Effector CD8-positive, alpha-beta T cell (primary cell): ENCODE measurements at regions not wholly inside any gene's neighbourhood (a gene's known extent, or its start where the extent isn't known, plus 50 kb on each side); places are given as distances from the start of the nearest gene placed in this dataset.

ENCODE experiments used
- DNase-seq: peaks from one replicate; lab custom pipeline; 2025; lab: John Stamatoyannopoulos, UW

- no peak for DNase-seq
Observed at GRCh38 chr4:12873351-12873750, 610.8 kb downstream of the RAB28 start.

DNA sequence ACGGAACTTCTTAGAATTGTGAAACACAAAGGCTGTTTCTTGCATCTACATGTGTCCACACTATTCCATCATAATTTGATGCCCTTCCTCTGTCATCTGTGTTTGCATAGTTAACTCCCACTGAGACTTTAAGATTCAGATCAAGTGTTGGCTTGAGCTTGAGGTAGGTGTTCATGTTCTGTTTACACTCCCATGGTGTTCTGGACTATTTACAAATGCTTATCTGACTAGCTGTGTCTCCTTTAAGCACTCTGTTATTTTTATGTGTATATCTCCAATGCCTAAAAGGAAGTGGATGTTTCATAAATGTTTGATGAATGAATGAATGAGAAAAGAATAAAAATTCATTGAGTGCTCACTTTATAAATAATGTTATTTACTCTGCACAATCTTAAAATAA lies 622.7 kb downstream of the RAB28 start:
- DNase-seq: no peak

- DNase-seq: no peak
Observed at GRCh38 chr4:12852338-12853307, 631.5 kb downstream of the RAB28 start.

DNA sequence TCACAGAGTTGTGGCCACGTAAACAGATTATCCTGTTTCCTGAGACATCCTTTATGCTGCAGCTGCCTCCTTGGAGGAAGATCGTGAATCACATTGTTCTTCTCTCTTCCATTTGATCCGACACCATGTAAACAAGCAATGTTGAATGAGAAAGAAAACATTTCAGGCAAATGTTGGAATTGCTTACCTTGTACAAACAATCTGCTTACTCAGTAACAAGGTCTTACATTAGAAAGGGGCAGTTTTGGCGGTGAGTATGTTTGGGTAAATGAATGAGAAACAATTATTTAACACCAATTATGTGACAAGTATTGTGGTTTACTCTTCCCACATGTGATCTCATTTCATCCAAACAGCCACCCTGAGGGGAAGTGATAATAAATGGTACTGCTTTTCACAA lies 637.8 kb downstream of the RAB28 start:
- no peak for DNase-seq

GRCh38 chr4:12844141-12844540 lies 640.0 kb downstream of the RAB28 start:
- no peak for DNase-seq

GRCh38 chr4:12827966-12828365 lies 656.2 kb downstream of the RAB28 start:
- DNase-seq: no peak

- DNase-seq: no peak
Observed at GRCh38 chr4:12791536-12791935, 692.6 kb downstream of the RAB28 start.

DNA sequence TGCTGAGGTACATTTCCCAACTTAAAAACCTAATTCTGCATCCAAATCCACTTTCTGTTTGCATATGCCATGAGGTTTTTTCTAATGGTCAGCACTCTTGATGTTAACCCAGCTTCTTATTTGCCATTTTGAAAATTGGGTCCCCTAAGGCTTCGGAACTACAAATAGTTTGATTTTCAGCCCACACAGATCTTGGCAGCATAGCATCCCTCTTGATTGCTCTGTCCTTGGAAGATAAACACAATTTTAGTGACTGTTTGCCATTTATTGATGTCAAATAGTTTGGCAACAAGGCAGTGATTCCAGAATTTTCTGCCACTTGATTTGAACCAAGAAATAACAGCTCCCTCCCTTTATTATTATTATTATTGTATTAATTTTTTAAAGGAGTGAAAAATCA lies 696.9 kb downstream of the RAB28 start:
- DNase-seq: no peak

DNA sequence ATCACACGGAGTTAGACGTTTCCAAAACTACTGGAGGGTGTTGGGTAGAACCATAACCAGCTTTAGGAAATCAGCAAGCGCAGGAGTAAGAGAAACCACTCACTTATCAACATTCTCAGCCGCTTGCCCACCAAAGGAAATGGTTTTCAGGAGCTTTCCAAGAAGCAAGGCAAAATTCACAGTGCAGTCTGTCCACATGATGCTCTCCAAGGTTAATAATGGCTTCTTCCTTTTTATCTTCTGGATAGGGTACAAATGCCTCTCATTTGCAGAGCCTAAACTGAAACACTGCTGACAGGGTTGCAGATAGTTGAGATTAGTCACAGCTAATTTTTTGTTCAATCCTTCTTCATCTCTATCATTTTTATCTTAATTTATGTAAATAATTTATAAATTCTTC lies 705.4 kb downstream of the RAB28 start:
- no peak for DNase-seq

DNA sequence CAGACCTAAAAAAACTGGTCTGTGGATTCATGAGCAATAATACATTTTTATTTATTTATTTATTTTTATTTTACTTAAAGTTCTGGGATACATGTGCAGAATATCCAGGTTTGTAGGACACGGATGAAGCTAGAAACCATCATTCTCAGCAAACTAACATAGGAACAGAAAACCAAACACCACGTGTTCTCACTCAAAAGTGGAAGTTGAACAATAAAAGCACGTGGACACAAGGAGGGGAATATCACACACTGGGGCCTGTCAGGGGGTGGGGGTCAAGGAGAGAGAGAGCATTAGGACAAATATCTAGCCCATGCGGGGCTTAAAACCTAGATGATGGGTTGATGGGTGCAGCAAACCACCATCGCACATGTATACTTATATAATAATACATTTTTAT lies 705.9 kb downstream of the RAB28 start:
- no peak for DNase-seq

DNA sequence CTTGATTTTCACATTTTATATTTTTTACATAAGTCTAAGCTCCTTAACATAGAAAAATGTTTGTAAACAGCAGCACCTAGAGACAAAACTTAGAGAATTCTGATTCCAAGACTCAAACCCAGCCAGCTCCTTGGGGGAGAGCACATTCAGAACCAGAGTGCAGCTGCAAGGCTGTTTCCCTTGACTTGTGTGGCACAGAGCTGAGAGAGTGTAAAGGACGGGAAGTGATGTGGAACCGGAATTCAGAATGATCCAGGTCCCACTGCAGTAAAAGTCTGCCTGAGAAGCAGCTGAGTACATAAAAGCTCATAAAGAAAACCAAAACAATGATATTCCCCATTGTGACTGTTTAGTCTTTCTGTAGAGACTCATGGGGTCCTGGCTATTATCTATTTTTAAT lies 713.8 kb downstream of the RAB28 start:
- DNase-seq: no peak

DNA sequence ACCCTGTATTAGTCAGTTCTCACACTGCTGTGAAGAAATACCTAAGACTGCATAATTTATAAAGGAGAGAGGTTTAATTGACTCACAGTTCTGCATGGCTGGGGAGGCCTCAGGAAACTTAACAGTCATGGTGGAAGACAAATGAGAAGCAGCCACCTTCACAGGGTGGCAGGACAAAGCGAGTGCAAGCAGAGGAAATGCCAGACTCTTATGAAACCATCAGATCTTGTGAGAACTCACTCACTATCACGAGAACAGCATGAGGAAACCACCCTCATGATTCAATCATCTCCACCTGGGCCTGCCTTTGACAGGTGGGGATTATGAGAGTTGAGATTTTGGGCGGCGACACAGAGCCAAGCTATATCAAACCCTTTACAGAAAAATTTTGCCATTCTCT lies 722.4 kb downstream of the RAB28 start:
- DNase-seq: no peak

- no peak for DNase-seq
Observed at GRCh38 chr4:12747154-12747553, 737.0 kb downstream of the RAB28 start.

- DNase-seq: no peak
Observed at GRCh38 chr4:12746221-12746620, 737.9 kb downstream of the RAB28 start.

DNA sequence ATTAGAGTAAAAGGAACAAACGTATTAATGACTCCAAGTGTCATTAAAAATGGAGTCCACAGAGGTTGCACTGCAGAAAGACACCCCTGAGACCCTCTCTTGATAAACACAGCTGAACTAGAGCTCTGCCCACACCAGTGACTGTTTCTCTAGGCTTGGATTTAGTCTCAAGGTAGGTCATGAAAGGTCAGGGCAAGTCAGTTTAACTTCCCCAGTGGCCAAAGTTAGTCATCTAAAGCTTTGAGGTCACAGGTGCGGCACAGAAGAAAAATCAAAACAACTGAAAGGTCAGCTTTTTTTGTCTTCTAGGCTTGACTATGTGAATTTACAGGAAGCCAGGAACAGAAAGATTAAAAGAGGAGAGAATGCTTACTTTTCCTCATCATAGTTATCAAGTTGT lies 749.6 kb downstream of the RAB28 start:
- DNase-seq: no peak

DNA sequence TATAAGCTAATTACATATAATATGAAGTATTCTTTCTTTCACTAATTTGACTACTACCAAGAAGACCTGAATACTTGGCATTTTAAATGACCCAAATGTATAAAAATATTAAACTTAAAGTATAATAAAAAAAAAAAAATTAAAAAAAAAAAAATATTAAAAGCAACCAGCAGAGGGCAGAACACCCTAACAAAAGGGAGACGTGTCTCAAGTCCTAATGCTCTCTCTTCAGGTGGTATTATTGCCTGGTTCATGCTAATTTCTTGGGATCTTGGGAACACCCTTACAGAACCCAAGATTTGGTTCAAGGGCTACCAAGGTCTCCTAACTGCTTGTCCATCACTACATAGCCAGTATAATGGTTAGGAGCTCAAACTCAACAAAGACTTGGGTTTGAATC lies 754.8 kb downstream of the RAB28 start:
- no peak for DNase-seq

- DNase-seq: no peak
Observed at GRCh38 chr4:12724510-12724909, 759.6 kb downstream of the RAB28 start.

GRCh38 chr4:12723849-12724447 lies 760.2 kb downstream of the RAB28 start:
- DNase-seq: no peak

DNA sequence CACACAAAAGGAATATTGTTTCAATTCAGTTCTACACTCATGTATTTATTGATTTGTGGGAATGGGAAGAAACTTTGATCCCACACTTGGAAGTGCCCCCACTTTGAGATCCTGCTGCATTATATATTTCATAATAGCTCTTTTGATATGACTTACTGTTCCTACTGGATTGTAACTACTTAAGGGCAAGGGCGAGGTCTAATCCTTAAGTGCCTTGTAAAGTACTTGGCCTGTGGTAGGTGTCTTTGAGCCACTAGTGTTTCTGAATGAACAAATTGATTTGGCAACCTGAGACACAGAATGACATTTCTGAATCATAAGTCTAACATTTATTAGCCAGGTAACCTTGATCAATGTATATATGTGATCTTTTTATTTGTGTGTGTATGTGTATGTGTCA lies 767.2 kb downstream of the RAB28 start:
- no peak for DNase-seq

DNA sequence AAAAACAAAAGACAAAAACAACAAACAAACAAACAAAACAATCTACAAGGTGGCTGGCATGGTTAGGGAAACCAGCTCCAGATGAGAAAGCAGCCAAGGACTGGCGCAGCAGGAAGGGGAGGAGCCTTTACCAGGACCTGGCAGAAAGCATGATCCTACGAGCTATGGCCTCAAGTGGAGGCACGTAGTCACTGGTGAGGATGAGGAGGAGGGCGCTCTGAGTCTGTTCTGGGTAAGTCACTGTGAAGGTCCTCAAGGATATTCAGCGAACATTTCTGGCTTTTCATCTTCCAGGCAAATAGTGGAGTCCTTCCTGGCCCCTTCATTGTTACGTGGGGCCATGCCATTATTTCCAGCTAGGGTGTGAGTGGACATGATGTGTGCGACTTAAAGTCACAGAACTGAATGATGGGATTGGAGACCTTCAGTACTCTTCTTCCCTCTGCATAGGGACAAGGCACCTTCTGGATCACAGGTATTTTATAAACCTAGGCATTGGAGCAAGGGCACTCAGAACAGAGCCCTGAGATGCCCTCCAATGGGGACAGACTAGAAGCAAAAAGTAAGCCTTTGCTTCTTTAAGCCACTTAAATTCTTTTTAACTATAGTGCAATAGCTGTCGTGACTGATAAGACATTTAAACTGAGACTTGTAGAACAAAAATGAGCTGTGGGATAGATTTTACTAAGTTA lies 771.3 kb downstream of the RAB28 start:
- no peak for DNase-seq

GRCh38 chr4:12707381-12708175 lies 776.6 kb downstream of the RAB28 start:
- no peak for DNase-seq

- no peak for DNase-seq
Observed at GRCh38 chr4:12703036-12703435, 781.1 kb downstream of the RAB28 start.
